Right hindlimb (tissue), 1 donor: ENCODE measurements at regions not wholly inside any gene's neighbourhood (a gene's known extent, or its start where the extent isn't known, plus 50 kb on each side); places are given as distances from the start of the nearest gene placed in this dataset.
A peak's percentile ranks its signal among the peaks of the same experiment; 100 is the strongest.

ENCODE experiments used
- DNase-seq: peaks from one replicate; pipeline ENCODE4 v3.0.0-alpha.2; 2018

- DNase-seq = no peak
Measured at GRCh38 chr16:86428729-86429517, 81.4 kb upstream of the FOXF1 start.

GRCh38 chr16:86429663-86430062 is 80.7 kb upstream of the FOXF1 start:
- no peak for DNase-seq

GRCh38 chr16:86430814-86431213 is 79.5 kb upstream of the FOXF1 start:
- no peak for DNase-seq

GRCh38 chr16:86431540-86431939 is 78.8 kb upstream of the FOXF1 start:
- no peak for DNase-seq

GRCh38 chr16:86432048-86432447 is 78.3 kb upstream of the FOXF1 start:
- no peak for DNase-seq

GRCh38 chr16:86432691-86433090 is 77.6 kb upstream of the FOXF1 start:
- peak; percentile 56 for DNase-seq

- DNase-seq = no peak
Measured at GRCh38 chr16:86436466-86437185, 73.7 kb upstream of the FOXF1 start.

- no peak for DNase-seq
Measured at GRCh38 chr16:86437348-86437747, 73.0 kb upstream of the FOXF1 start.

GRCh38 chr16:86442703-86443102 is 67.6 kb upstream of the FOXF1 start:
- DNase-seq = no peak

- no peak for DNase-seq
Measured at GRCh38 chr16:86443508-86444147, 66.7 kb upstream of the FOXF1 start.

GRCh38 chr16:86444261-86444660 is 66.1 kb upstream of the FOXF1 start:
- no peak for DNase-seq

GRCh38 chr16:86444661-86445060 is 65.7 kb upstream of the FOXF1 start:
- no peak for DNase-seq

- DNase-seq = no peak
Measured at GRCh38 chr16:86446279-86446678, 64.0 kb upstream of the FOXF1 start.

- DNase-seq = no peak
Measured at GRCh38 chr16:86447228-86447627, 63.1 kb upstream of the FOXF1 start.

- DNase-seq = no peak
Measured at GRCh38 chr16:86448306-86448890, 61.9 kb upstream of the FOXF1 start.

- DNase-seq = no peak
Measured at GRCh38 chr16:86449446-86450095, 60.8 kb upstream of the FOXF1 start.

- no peak for DNase-seq
Measured at GRCh38 chr16:86450691-86451090, 59.6 kb upstream of the FOXF1 start.

GRCh38 chr16:86452451-86452850 is 57.9 kb upstream of the FOXF1 start:
- DNase-seq = no peak

GRCh38 chr16:86455116-86455515 is 55.2 kb upstream of the FOXF1 start:
- DNase-seq = peak; percentile 48

- DNase-seq = no peak
Measured at GRCh38 chr16:86455640-86456039, 54.7 kb upstream of the FOXF1 start.

GRCh38 chr16:86457501-86458148 is 52.7 kb upstream of the FOXF1 start:
- peak; percentile 83 for DNase-seq

GRCh38 chr16:86458149-86458777 is 52.1 kb upstream of the FOXF1 start:
- no peak for DNase-seq
